Motor neuron (in vitro differentiated cells): ENCODE measurements at regions not wholly inside any gene's neighbourhood (a gene's known extent, or its start where the extent isn't known, plus 50 kb on each side); places are given as distances from the start of the nearest gene placed in this dataset.

Experiments
- ATAC-seq, 8 experiments: fragments of 200-7000 bp; cut with Tn5 transposase; replicated peaks in 6 of 8; 2 replicates each; pipeline ENCODE4 v1.8.0; 2021; ENCODE audit warnings: mild to moderate bottlenecking in 8 of 8, moderate library complexity in 8 of 8
- H3K27ac ChIP-seq, 2 donors: fragments of 250-450 bp; sonication (Bioruptor Pico); 2 replicates each; pipeline ENCODE4 v1.9.0; 2021; ENCODE audit warnings: antibody characterized with exemption in 2 of 2, mild to moderate bottlenecking in 2 of 2, moderate library complexity in 1 of 2
- H3K4me1 ChIP-seq, 2 donors: fragments of 250-450 bp; sonication (Bioruptor Pico); replicated peaks in 1 of 2; 2 replicates each; pipeline ENCODE4 v1.6.1; 2021; ENCODE audit warnings: antibody characterized with exemption in 2 of 2, mild to moderate bottlenecking in 2 of 2, moderate library complexity in 1 of 2
- H3K4me3 ChIP-seq, 5 donors: fragments of 250-450 bp; sonication (Bioruptor Pico); 2 replicates each; pipeline ENCODE4 v1.9.0; 2021; ENCODE audit warnings: antibody characterized with exemption in 5 of 5, mild to moderate bottlenecking in 5 of 5, moderate library complexity in 4 of 5
- WGBS, 10 experiments: fragments of 450-650 bp; shearing (Covaris generic); methylation state at CpG; one replicate each; pipeline ENCODE4 v1.0.0; 2022; 5-methylcytosine and 5-hydroxymethylcytosine counted together
- in situ Hi-C, 9 experiments: fragments of 400-800 bp; cut with MboI; loops; one replicate each; pipeline ENCODE4 v1.15.0; 2021; ENCODE audit warnings: low sequenced_read_pairs in 9 of 9, low pct_unique_long_range_greater_than_20kb in 2 of 9; ENCODE audit not compliant: unreplicated experiment in 9 of 9

GRCh38 chr4:81903212-81903611 lies 431.5 kb upstream of the RASGEF1B start:
- peak in 3 of 8 experiments; percentile 87 to 100 (median 97) for ATAC-seq
- Histone ChIP-seq H3K4me3 (no peak overlapping the region), H3K4me1 (peaks cover 18 to 19% of the 10 kb centered on the region in 2 donors), H3K27ac (no peak overlapping the region)
- 17 to 87% (median 62%) methylated on average over 1 to 2 of the region's 2 CpGs; no CpG with 5 or more reads in 2 of the 10 experiments for WGBS, 10 experiments
- in situ Hi-C loops, result no loop called here

GRCh38 chr4:81898862-81899504 lies 427.3 kb upstream of the RASGEF1B start:
- 0 to 80% (median 50%) methylated on average over 1 to 4 of the region's 4 CpGs; no CpG with 5 or more reads in 1 of the 10 experiments for WGBS, 10 experiments
- ATAC-seq, result peak in 5 of 8 experiments; percentile 74 to 98 (median 95)
- H3K4me1 ChIP-seq, result peaks cover 16 to 23% of the 10 kb centered on the region in 2 donors
- H3K4me3 ChIP-seq, result no peak overlapping the region
- peak overlapping the region; percentile 2 to 87 for H3K27ac ChIP-seq
- in situ Hi-C loops, result no loop called here

- no peak overlapping the region for H3K4me3 ChIP-seq
- H3K4me1 ChIP-seq, result peaks cover 18% of the 10 kb centered on the region in 2 donors
- ATAC-seq, result no peak
- WGBS, 10 experiments, result 24 to 100% (median 84%) methylated on average over 1 to 6 of the region's 6 CpGs
- in situ Hi-C loops, result no loop called here
- H3K27ac ChIP-seq, result no peak overlapping the region
These were observed 425.2 kb upstream of the RASGEF1B start for GRCh38 chr4:81896936-81897335.

GRCh38 chr4:81891005-81891996 lies 419.6 kb upstream of the RASGEF1B start:
- ATAC-seq, result peak in 5 of 8 experiments; percentile 38 to 87 (median 44)
- Histone ChIP-seq H3K4me1 (peaks cover 11 to 23% of the 10 kb centered on the region in 2 donors), H3K4me3 (no peak overlapping the region), H3K27ac (peak overlapping the region in 1 of 2 donors; percentile 32)
- WGBS, 10 experiments, result 14 to 60% (median 40%) methylated on average over 1 to 3 of the region's 7 CpGs; no CpG with 5 or more reads in 3 of the 10 experiments
- in situ Hi-C loops, result no loop called here

- ATAC-seq, result no peak
- no peak overlapping the region for H3K27ac ChIP-seq
- 13 to 100% (median 76%) methylated on average over 1 to 4 of the region's 4 CpGs for WGBS, 10 experiments
- in situ Hi-C loops, result no loop called here
- peaks cover 15 to 20% of the 10 kb centered on the region in 2 donors for H3K4me1 ChIP-seq
- no peak overlapping the region for H3K4me3 ChIP-seq
These were observed 413.3 kb upstream of the RASGEF1B start for GRCh38 chr4:81884986-81885385.

- H3K4me1 ChIP-seq, result peaks cover 14 to 19% of the 10 kb centered on the region in 2 donors
- H3K4me3 ChIP-seq, result no peak overlapping the region
- H3K27ac ChIP-seq, result no peak overlapping the region
- in situ Hi-C loops, result no loop called here
- peak; percentile 17 to 93 (median 82) for ATAC-seq
- WGBS, 10 experiments, result 10 to 90% (median 74%) methylated on average over 2 to 7 of the region's 7 CpGs; no CpG with 5 or more reads in 2 of the 10 experiments
These were observed 412.1 kb upstream of the RASGEF1B start for GRCh38 chr4:81883530-81884450.

- Histone ChIP-seq H3K4me1 (peaks cover 14 to 19% of the 10 kb centered on the region in 2 donors), H3K27ac (no peak overlapping the region), H3K4me3 (no peak overlapping the region)
- 0 to 100% (median 63%) methylated on average over 1 of the region's 1 CpG; no CpG with 5 or more reads in 5 of the 10 experiments for WGBS, 10 experiments
- in situ Hi-C loops, result no loop called here
- ATAC-seq, result no peak
These were observed 411.3 kb upstream of the RASGEF1B start for GRCh38 chr4:81883004-81883403.

- in situ Hi-C loops, result no loop called here
- Histone ChIP-seq H3K27ac (no peak overlapping the region), H3K4me3 (no peak overlapping the region), H3K4me1 (peaks cover 14 to 19% of the 10 kb centered on the region in 2 donors)
- WGBS, 10 experiments, result 7 to 94% (median 83%) methylated on average over 1 to 3 of the region's 3 CpGs; no CpG with 5 or more reads in 5 of the 10 experiments
- peak in 3 of 8 experiments; percentile 21 to 74 (median 26) for ATAC-seq
These were observed 410.3 kb upstream of the RASGEF1B start for GRCh38 chr4:81881855-81882621.

GRCh38 chr4:81876106-81876505 lies 404.4 kb upstream of the RASGEF1B start:
- no peak overlapping the region for H3K4me3 ChIP-seq
- peaks cover 32 to 37% of the 10 kb centered on the region in 2 donors for H3K4me1 ChIP-seq
- WGBS, 10 experiments, result 0 to 65% (median 27%) methylated on average over 1 to 3 of the region's 3 CpGs
- H3K27ac ChIP-seq, result no peak overlapping the region
- ATAC-seq, result peak in 3 of 8 experiments; percentile 7 to 62 (median 56)
- in situ Hi-C loops, result no loop called here

GRCh38 chr4:81874661-81875515 lies 403.2 kb upstream of the RASGEF1B start:
- Histone ChIP-seq H3K4me1 (peaks cover 32 to 37% of the 10 kb centered on the region in 2 donors), H3K4me3 (no peak overlapping the region), H3K27ac (peak overlapping the region; percentile 43 to 57)
- peak; percentile 50 to 85 (median 68) for ATAC-seq
- 10 to 50% (median 29%) methylated on average over 1 to 3 of the region's 3 CpGs; no CpG with 5 or more reads in 1 of the 10 experiments for WGBS, 10 experiments
- in situ Hi-C loops, result no loop called here

- WGBS, 10 experiments, result 100% methylated on average over 1 of the region's 5 CpGs; no CpG with 5 or more reads in 9 of the 10 experiments
- no peak for ATAC-seq
These were observed 398.6 kb upstream of the RASGEF1B start for GRCh38 chr4:81870275-81870674.

More at GRCh38 chr4:81870275-81870674, 398.6 kb upstream of the RASGEF1B start:
- Histone ChIP-seq H3K27ac (no peak overlapping the region), H3K4me1 (peaks cover 18 to 29% of the 10 kb centered on the region in 2 donors), H3K4me3 (no peak overlapping the region)
- in situ Hi-C loops, result no loop called here
